GM12864 (cell line): ENCODE measurements at regions not wholly inside any gene's neighbourhood (a gene's known extent, or its start where the extent isn't known, plus 50 kb on each side); places are given as distances from the start of the nearest gene placed in this dataset.

Experiments used
- DNase-seq: peaks from one replicate; pipeline ENCODE4 v3.0.0-alpha.2; 2011; ENCODE audit warnings: low read depth
- H3K4me3 ChIP-seq: 2 replicates; pipeline ENCODE4 v1.5.1; 2011; ENCODE audit warnings: mild to moderate bottlenecking, low read depth, low read length, control low read depth
- TF ChIP-seq, protein P1 (sequence below): IDR thresholded peaks from 2 replicates; pipeline ENCODE4 v1.5.1; 2011; ENCODE audit warnings: low read depth, mild to moderate bottlenecking, moderate library complexity, low read length, control low read depth, inconsistent platforms; ENCODE audit errors: missing control alignments

DNA sequence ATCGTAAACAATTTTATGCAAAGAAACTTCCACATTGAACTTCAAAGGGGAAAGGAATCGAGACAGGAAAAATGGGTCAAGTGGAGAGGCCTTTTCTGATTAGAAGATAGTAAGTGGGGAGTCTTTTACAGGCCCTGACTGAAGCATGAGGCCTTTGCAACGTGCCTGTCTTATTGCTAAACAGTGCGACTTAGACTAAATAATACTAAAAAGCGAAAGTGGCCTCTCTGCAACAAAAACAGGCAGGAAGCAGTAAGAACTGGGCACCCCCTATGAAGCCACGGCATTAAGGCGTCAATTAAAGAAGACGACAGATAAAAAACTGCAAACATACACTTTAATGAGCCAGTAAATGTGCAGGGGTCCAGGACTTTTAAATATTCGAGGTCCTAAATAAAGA is 283.4 kb upstream of the GRIP1 start:
- no peak for DNase-seq
- TF ChIP-seq, protein P1, sequence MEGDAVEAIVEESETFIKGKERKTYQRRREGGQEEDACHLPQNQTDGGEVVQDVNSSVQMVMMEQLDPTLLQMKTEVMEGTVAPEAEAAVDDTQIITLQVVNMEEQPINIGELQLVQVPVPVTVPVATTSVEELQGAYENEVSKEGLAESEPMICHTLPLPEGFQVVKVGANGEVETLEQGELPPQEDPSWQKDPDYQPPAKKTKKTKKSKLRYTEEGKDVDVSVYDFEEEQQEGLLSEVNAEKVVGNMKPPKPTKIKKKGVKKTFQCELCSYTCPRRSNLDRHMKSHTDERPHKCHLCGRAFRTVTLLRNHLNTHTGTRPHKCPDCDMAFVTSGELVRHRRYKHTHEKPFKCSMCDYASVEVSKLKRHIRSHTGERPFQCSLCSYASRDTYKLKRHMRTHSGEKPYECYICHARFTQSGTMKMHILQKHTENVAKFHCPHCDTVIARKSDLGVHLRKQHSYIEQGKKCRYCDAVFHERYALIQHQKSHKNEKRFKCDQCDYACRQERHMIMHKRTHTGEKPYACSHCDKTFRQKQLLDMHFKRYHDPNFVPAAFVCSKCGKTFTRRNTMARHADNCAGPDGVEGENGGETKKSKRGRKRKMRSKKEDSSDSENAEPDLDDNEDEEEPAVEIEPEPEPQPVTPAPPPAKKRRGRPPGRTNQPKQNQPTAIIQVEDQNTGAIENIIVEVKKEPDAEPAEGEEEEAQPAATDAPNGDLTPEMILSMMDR, result no peak
- H3K4me3 ChIP-seq, result no peak overlapping the region

DNA sequence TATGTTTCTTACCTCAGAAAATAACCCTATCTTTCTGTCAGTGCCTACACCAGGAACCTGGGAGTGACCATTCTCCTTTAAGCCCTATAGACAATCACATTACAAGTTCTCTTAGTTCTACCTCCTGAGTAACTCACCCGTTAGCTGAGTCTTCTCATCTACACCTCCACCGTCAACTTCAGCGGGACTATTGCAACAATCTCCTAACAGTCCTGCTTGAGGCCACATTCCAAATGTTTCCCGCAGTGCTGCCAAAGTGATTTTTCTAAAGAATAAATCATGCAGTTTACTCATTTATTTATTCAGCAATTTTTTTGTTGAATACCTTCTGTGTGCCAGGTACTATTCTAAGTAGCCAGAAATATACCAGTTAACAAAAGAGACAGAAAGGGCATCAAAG is 285.0 kb upstream of the GRIP1 start:
- no peak for DNase-seq
- no peak overlapping the region for H3K4me3 ChIP-seq
- TF ChIP-seq, protein P1, result no peak

DNA sequence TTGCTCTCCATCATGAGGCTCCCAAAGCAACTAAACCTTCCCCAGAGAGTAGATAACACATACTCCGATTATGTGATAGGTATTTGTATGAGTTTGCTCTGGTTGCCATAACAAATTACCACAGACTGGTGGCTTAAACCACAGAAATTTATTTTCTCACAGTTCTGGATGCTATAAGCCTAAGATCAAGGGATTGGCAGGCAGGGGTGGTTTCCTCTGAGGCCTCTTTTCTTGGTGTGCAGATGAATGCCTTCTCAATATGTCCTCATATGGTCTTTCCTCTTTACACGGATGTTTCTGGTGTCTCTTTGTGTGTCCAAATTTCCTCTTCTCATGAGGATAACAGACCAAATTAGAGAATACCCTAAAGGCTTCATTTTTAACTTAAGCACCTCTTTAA is 285.8 kb upstream of the GRIP1 start:
- H3K4me3 ChIP-seq, result no peak overlapping the region
- no peak for DNase-seq
- TF ChIP-seq, protein P1, result no peak

DNA sequence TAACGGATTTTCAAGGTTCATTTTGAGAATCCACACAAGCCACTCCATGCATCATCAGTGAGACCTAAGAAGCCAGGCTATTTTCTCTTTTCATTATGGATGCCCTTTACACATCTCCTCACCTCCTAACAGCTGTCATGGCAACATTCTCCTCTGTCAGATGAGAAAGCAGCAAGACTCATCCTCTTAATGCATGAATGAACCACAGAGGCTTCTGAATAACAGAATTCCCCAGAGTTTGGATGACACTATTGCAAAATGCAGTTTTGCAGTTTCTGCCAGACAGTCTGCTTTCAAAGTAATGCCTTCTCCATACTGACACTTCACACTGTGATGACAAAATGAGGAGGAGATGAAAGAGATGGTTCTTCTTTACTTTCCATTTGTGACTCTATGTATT is 286.7 kb upstream of the GRIP1 start:
- no peak for DNase-seq
- TF ChIP-seq, protein P1, result no peak
- H3K4me3 ChIP-seq, result no peak overlapping the region

DNA sequence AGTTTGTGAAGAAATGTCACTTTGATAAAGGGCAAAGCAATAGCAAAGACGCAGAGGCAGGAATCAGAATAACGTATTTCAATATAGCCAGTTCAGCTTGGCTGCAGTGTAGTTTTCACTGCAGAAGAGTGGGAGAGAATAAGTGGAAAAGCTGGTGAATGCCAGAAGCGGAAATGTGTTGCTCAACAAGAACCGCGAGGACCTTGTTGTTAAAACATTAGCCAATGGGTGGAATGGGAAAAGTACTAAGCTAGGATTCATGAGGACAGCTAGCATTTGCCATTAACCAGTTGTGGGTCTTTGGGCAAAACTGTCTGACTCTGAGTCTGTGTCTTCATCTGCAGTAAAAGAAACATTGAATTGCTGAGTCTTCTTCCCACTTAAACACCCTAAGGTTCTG is 292.9 kb upstream of the GRIP1 start:
- no peak overlapping the region for H3K4me3 ChIP-seq
- TF ChIP-seq, protein P1, result no peak
- no peak for DNase-seq

DNA sequence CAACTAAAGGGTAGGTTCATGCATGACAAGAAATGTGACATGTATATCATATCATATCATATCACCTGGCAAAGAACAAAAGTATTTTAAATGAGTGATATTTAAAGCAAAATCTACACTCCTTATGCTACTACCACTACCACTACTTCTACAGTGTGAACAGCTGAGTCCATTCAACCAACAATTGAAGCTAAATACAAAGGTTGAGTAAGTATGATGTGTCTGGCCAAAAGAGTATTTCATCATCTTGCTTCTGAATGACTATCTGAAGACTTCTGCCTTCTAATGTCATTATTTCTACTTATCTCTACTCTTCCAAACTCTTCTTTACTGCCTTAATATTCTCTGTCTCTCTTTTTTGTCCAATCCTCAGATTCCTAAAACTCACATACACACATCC is 292.6 kb upstream of the CAND1 start:
- H3K4me3 ChIP-seq, result no peak overlapping the region
- DNase-seq, result no peak
- TF ChIP-seq, protein P1, result no peak

DNA sequence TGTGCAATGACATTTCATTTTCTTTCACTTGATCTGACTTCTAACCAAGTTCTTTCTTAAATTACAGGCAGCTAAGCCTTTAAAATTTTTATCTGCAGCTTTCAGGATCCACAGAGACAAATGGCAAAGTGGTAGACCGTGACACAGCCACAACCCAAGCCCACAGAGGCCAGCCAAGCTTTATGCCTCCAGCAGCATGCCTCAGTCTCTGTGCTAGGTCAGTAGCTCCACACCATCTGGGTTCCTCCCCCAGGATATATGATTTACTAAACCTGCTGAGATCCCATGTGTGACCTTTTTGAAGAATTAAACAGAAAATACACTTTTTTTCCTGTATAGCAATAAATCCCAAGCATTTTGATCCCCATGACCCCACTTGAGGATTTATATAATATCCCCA is 290.4 kb upstream of the CAND1 start:
- no peak for DNase-seq
- no peak overlapping the region for H3K4me3 ChIP-seq
- TF ChIP-seq, protein P1, result no peak
